C4-2B (cell line): ENCODE measurements at regions not wholly inside any gene's neighbourhood (a gene's known extent, or its start where the extent isn't known, plus 50 kb on each side); places are given as distances from the start of the nearest gene placed in this dataset.

Experiments used
- ZFX ChIP-seq: fragments of 450-650 bp; IDR thresholded peaks from 2 replicates; pipeline ENCODE4 v1.6.1; 2017
- TF ChIP-seq, protein P1 (sequence below): fragments of 450-650 bp; conservative IDR thresholded peaks from 2 replicates; pipeline ENCODE4 v1.5.1; 2017; ENCODE audit warnings: mild to moderate bottlenecking

DNA sequence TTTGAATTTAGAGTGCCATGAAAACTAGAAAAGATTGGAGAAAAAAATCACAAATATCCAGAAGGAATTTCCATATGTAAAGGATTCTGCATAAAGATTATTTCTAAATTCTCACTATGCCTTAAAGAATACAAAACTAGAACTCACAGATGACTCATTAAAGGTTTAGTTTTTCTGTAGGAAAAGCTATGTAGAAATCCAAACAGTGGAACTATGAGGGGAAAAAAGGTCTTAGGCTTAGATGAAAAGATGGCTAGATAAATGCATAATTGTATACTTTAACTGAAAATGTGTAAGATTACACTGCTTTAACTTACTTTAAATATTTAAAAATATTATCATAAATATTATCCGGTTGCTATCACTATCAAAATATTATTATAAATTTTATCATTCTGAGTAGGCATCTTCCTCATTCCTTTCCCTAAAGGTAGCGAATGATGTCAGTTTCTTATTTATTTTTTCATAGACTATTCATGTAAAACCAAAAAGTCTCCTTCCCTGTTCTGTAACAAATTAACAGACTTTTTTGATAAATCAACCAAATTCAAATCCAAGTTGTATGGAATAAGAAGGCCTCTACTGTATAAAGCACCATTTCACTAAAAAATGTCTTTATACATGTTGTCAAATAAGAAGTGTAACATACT is 69.1 kb upstream of the COMTD1 start:
- TF ChIP-seq, protein P1, sequence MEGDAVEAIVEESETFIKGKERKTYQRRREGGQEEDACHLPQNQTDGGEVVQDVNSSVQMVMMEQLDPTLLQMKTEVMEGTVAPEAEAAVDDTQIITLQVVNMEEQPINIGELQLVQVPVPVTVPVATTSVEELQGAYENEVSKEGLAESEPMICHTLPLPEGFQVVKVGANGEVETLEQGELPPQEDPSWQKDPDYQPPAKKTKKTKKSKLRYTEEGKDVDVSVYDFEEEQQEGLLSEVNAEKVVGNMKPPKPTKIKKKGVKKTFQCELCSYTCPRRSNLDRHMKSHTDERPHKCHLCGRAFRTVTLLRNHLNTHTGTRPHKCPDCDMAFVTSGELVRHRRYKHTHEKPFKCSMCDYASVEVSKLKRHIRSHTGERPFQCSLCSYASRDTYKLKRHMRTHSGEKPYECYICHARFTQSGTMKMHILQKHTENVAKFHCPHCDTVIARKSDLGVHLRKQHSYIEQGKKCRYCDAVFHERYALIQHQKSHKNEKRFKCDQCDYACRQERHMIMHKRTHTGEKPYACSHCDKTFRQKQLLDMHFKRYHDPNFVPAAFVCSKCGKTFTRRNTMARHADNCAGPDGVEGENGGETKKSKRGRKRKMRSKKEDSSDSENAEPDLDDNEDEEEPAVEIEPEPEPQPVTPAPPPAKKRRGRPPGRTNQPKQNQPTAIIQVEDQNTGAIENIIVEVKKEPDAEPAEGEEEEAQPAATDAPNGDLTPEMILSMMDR = no peak
- TF ChIP-seq ZFX = no peak
